H1 (cell line): ENCODE measurements at regions not wholly inside any gene's neighbourhood (a gene's known extent, or its start where the extent isn't known, plus 50 kb on each side); places are given as distances from the start of the nearest gene placed in this dataset.

ENCODE experiments used
- CTCF ChIA-PET: fragments of 300-600 bp; sonication (Branson Sonifier 250); formaldehyde crosslinking; loops from one replicate; lab custom pipeline; 2021; ENCODE audit not compliant: partially characterized antibody; lab: Charles Lee
- POLR2A ChIA-PET: fragments of 300-600 bp; sonication (Branson Sonifier 250); formaldehyde crosslinking; loops from one replicate; lab custom pipeline; 2021; ENCODE audit warnings: inconsistent platforms; ENCODE audit not compliant: partially characterized antibody; lab: Charles Lee
- DNase-seq, 2 experiments: peaks; one replicate each; pipeline versions ENCODE4 v3.0.0 to v3.0.0-alpha.2; 2010 to 2022; ENCODE audit warnings: low spot score in 2 of 2, low read depth in 1 of 2, mixed read lengths in 1 of 2
- FAIRE-seq: peaks from 2 replicates; lab custom pipeline; 2011; peaks lifted over from hg19 to GRCh38; lab: Jason Lieb, UNC
- H2AFZ ChIP-seq: 2 replicates; pipeline ENCODE4 v1.8.1; 2012; ENCODE audit warnings: low read length, inconsistent platforms
- H2AK5ac ChIP-seq: 2 replicates; pipeline ENCODE4 v1.6.1; 2013; ENCODE audit warnings: low read depth, low read length
- H2BK120ac ChIP-seq: replicated peaks from 2 replicates; pipeline ENCODE3; 2013; ENCODE audit warnings: low read depth, low read length, inconsistent platforms
- H2BK12ac ChIP-seq: 2 replicates; pipeline ENCODE4 v1.6.1; 2013; ENCODE audit warnings: low read depth, low read length
- H2BK15ac ChIP-seq: 2 replicates; pipeline ENCODE4 v1.6.1; 2013; ENCODE audit warnings: low read length
- H2BK20ac ChIP-seq: 2 replicates; pipeline ENCODE4 v1.6.1; 2013; ENCODE audit warnings: low read length
- H2BK5ac ChIP-seq: 2 replicates; pipeline ENCODE4 v1.6.1; 2013; ENCODE audit warnings: low read depth, low read length
- H3K14ac ChIP-seq: 2 replicates; pipeline ENCODE4 v1.6.1; 2013; ENCODE audit warnings: inconsistent platforms; ENCODE audit not compliant: insufficient read length
- H3K18ac ChIP-seq: 2 replicates; pipeline ENCODE4 v1.6.1; 2013; ENCODE audit warnings: low read length; ENCODE audit errors: extremely low read depth
- H3K23ac ChIP-seq: 2 replicates; pipeline ENCODE4 v1.6.1; 2013; ENCODE audit warnings: inconsistent platforms; ENCODE audit not compliant: insufficient read length
- H3K23me2 ChIP-seq: 2 replicates; pipeline ENCODE4 v1.6.1; 2013; ENCODE audit warnings: low read depth, low read length
- H3K27ac ChIP-seq: 2 replicates; pipeline ENCODE4 v1.6.1; 2011; ENCODE audit warnings: low read depth, low read length, inconsistent platforms
- H3K27me3 ChIP-seq, 4 experiments: replicated peaks in 1 of 4; 1 replicate in 1 of 4; 2 replicates in 3 of 4; pipeline versions ENCODE4 v1.6.1 to v1.8.1; 2011 to 2013; ENCODE audit warnings: low read length in 3 of 4, mild to moderate bottlenecking in 3 of 4, inconsistent platforms in 2 of 4, mixed read lengths in 2 of 4, moderate library complexity in 1 of 4; ENCODE audit not compliant: control insufficient read depth in 3 of 4, insufficient read depth in 3 of 4; ENCODE audit errors: extremely low read depth in 1 of 4
- H3K36me3 ChIP-seq, 4 experiments: 2 replicates each; pipeline versions ENCODE4 v1.6.1 to v1.8.1; 2011 to 2013; ENCODE audit warnings: mild to moderate bottlenecking in 4 of 4, low read length in 3 of 4, moderate library complexity in 2 of 4, control low read depth in 1 of 4, inconsistent platforms in 1 of 4; ENCODE audit not compliant: insufficient read depth in 4 of 4, control insufficient read depth in 2 of 4
- H3K4ac ChIP-seq: replicated peaks from 2 replicates; pipeline ENCODE3; 2013; ENCODE audit warnings: low read length, low read depth, mixed read lengths, inconsistent platforms; ENCODE audit not compliant: insufficient read length
- H3K4me1 ChIP-seq, 4 experiments: replicated peaks in 1 of 4; 1 replicate in 1 of 4; 2 replicates in 3 of 4; pipeline versions ENCODE4 v1.6.1 to v1.8.1; 2011 to 2013; ENCODE audit warnings: low read length in 3 of 4, inconsistent platforms in 2 of 4, mixed read lengths in 1 of 4; ENCODE audit not compliant: insufficient read depth in 4 of 4, control insufficient read depth in 3 of 4
- H3K4me2 ChIP-seq, 2 experiments: 2 replicates each; pipeline versions ENCODE4 v1.6.1 to v1.8.1; 2011 to 2013; ENCODE audit warnings: low read depth in 2 of 2, low read length in 2 of 2, control low read depth in 1 of 2, inconsistent platforms in 1 of 2, mild to moderate bottlenecking in 1 of 2; ENCODE audit not compliant: insufficient read depth in 1 of 2
- H3K4me3 ChIP-seq, 4 experiments: fragments of 200-600, 300-600 bp in 1 of 4; sonication (generic), shearing (Covaris generic), sonication (Bioruptor Twin) in 1 of 4; 2 replicates each; pipeline versions ENCODE4 v1.5.1 to v1.8.1; 2011 to 2016; ENCODE audit warnings: low read length in 4 of 4, low read depth in 3 of 4, control low read depth in 2 of 4, inconsistent platforms in 2 of 4, mild to moderate bottlenecking in 2 of 4, mixed read lengths in 1 of 4, moderate library complexity in 1 of 4; ENCODE audit not compliant: insufficient read depth in 2 of 4; ENCODE audit errors: extremely low read depth in 1 of 4
- H3K56ac ChIP-seq: replicated peaks from 2 replicates; pipeline ENCODE3; 2013; ENCODE audit warnings: low read depth, mild to moderate bottlenecking, mixed read lengths, low read length, inconsistent platforms; ENCODE audit not compliant: insufficient read length
- H3K79me1 ChIP-seq: 2 replicates; pipeline ENCODE4 v1.6.1; 2013; ENCODE audit warnings: low read depth, low read length, control low read depth
- H3K79me2 ChIP-seq, 2 experiments: 2 replicates each; pipeline versions ENCODE4 v1.6.1 to v1.8.1; 2012 to 2013; ENCODE audit warnings: low read length in 2 of 2, mild to moderate bottlenecking in 2 of 2, inconsistent platforms in 1 of 2; ENCODE audit not compliant: insufficient read depth in 2 of 2, control insufficient read depth in 1 of 2
- H3K9ac ChIP-seq, 4 experiments: replicated peaks in 1 of 4; 1 replicate in 1 of 4; 2 replicates in 3 of 4; pipeline versions ENCODE4 v1.6.1 to v1.8.1; 2011 to 2013; ENCODE audit warnings: low read depth in 3 of 4, low read length in 3 of 4, control low read depth in 2 of 4, mild to moderate bottlenecking in 2 of 4, moderate library complexity in 2 of 4, inconsistent platforms in 1 of 4; ENCODE audit errors: extremely low read depth in 1 of 4
- H3K9me3 ChIP-seq, 2 experiments: 2 replicates each; pipeline versions ENCODE4 v1.6.1 to v1.8.1; 2012 to 2013; ENCODE audit warnings: mild to moderate bottlenecking in 2 of 2, moderate library complexity in 2 of 2, control low read depth in 1 of 2, inconsistent platforms in 1 of 2, low read depth in 1 of 2, low read length in 1 of 2, mixed read lengths in 1 of 2; ENCODE audit not compliant: insufficient read depth in 2 of 2
- H4K20me1 ChIP-seq, 2 experiments: replicated peaks in 1 of 2; 2 replicates each; pipeline versions ENCODE3 to v1.8.1; 2011 to 2013; ENCODE audit warnings: inconsistent platforms in 2 of 2, low read length in 2 of 2, mild to moderate bottlenecking in 1 of 2; ENCODE audit not compliant: insufficient read depth in 2 of 2, control insufficient read depth in 1 of 2
- H4K5ac ChIP-seq: 2 replicates; pipeline ENCODE4 v1.6.1; 2013; ENCODE audit warnings: low read length, low read depth, mixed read lengths, inconsistent platforms; ENCODE audit not compliant: insufficient read length
- H4K8ac ChIP-seq: 2 replicates; pipeline ENCODE4 v1.8.0; 2013; ENCODE audit warnings: mild to moderate bottlenecking, moderate library complexity, low read length, inconsistent platforms; ENCODE audit not compliant: insufficient read depth; ENCODE audit errors: extremely low read depth
- H4K91ac ChIP-seq: replicated peaks from 2 replicates; pipeline ENCODE3; 2013; ENCODE audit warnings: low read length, mixed read lengths, inconsistent platforms; ENCODE audit not compliant: insufficient read length
- ASH2L ChIP-seq: fragments of 200-600, 300-600 bp; sonication (generic); IDR thresholded peaks from one replicate; pipeline ENCODE4 v1.7.1; 2017; ENCODE audit warnings: low read length
- CEBPB ChIP-seq: IDR thresholded peaks from 2 replicates; pipeline ENCODE4 v1.6.1; 2012; ENCODE audit warnings: low read depth, low read length
- SIN3A ChIP-seq, 2 experiments: IDR thresholded peaks in 1 of 2; conservative IDR thresholded peaks in 1 of 2; 2 replicates each; pipeline ENCODE4 v1.6.1; 2011 to 2012; ENCODE audit warnings: low read length in 2 of 2, improper control_type of control experiment in 1 of 2, low read depth in 1 of 2, mild to moderate bottlenecking in 1 of 2
- TAF7 ChIP-seq: optimal IDR thresholded peaks from 2 replicates; pipeline ENCODE3; 2011; ENCODE audit warnings: low read depth, mild to moderate bottlenecking, inconsistent platforms, low read length, moderate library complexity, borderline replicate concordance
- WGBS, 2 experiments: shearing (Covaris generic) in 1 of 2; methylation state at CpG; one replicate each; pipeline versions ENCODE4 v1.1.6 to v1.1.7; 2013 to 2015; ENCODE audit warnings: low lambda C conversion rate in 2 of 2, mixed read lengths in 2 of 2, inconsistent platforms in 1 of 2, low coverage in 1 of 2, missing lambda C conversion rate in 1 of 2; ENCODE audit not compliant: insufficient replicate concordance in 2 of 2, insufficient coverage in 1 of 2, insufficient read length in 1 of 2; ENCODE audit errors: extremely low coverage in 1 of 2, missing lambda C conversion rate in 1 of 2; 5-methylcytosine and 5-hydroxymethylcytosine counted together

DNA sequence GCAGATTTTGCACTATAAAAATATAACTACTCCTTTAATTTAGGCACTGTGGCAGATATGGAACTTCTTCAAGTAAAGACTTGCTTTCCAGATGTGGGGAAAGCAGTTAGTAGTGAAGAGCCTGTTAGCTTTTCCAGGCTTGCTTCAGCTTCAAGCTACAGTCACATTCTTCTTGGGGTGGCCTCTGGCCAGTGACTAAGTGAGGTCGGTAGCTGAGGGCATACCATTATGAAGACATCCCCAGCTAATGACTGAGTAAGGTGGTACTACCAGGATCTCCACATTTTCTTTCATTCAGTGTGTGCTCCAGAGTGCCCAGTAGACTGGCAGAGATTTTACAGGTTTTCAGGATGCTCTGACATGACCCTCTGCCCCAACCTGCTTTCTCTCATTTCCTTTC is 167.1 kb upstream of the KIF2B start:
- Histone ChIP-seq H3K79me1 (no peaks in the 10 kb centered on the region), H3K23me2 (no peaks in the 10 kb centered on the region), H4K8ac (no peak overlapping the region), H3K56ac (no peak overlapping the region), H3K4me2 (no peak overlapping the region), H3K4ac (no peak overlapping the region), H3K14ac (no peak overlapping the region), H2BK15ac (no peak overlapping the region), H3K18ac (no peak overlapping the region), H2BK12ac (no peak overlapping the region), H2AFZ (0 out of 2 replicates have a peak overlapping the region, but pooled peaks have one; percentile 21), H3K79me2 (no peaks in the 10 kb centered on the region), H2BK120ac (no peak overlapping the region), H4K91ac (no peak overlapping the region), H3K9me3 (no peaks in the 10 kb centered on the region), H3K9ac (no peak overlapping the region), H3K4me3 (no peak overlapping the region), H2AK5ac (no peak overlapping the region), H3K23ac (no peak overlapping the region), H2BK20ac (no peak overlapping the region), H3K4me1 (no peaks in the 10 kb centered on the region), H3K27ac (no peak overlapping the region), H4K20me1 (no peaks in the 10 kb centered on the region), H3K27me3 (no peaks in the 10 kb centered on the region), H4K5ac (no peak overlapping the region), H3K36me3 (no peaks in the 10 kb centered on the region), H2BK5ac (no peak overlapping the region)
- 94% methylated on average over 1 of the region's 1 CpG; no CpG with 5 or more reads in 1 of the 2 experiments for WGBS, 2 experiments
- ChIA-PET CTCF (no interaction called here), POLR2A (no interaction called here)
- FAIRE-seq (no peak), DNase-seq (no peak)
- no peak for TF ChIP-seq TAF7
- no peak for TF ChIP-seq ASH2L
- TF ChIP-seq SIN3A (conservative IDR thresholded peaks at IDR 0.05 in 1 of 2, IDR thresholded peaks at IDR 0.05 in 1 of 2; ENCODE audit: low read depth in 1 of 2, low read length in 2 of 2) = no peak
- no peak for TF ChIP-seq CEBPB
